COR-L47 (cell line): ENCODE measurements at regions not wholly inside any gene's neighbourhood (a gene's known extent, or its start where the extent isn't known, plus 50 kb on each side); places are given as distances from the start of the nearest gene placed in this dataset.

Source experiments
- DNase-seq: peaks from one replicate; lab custom pipeline; 2025; lab: John Stamatoyannopoulos, UW

DNA sequence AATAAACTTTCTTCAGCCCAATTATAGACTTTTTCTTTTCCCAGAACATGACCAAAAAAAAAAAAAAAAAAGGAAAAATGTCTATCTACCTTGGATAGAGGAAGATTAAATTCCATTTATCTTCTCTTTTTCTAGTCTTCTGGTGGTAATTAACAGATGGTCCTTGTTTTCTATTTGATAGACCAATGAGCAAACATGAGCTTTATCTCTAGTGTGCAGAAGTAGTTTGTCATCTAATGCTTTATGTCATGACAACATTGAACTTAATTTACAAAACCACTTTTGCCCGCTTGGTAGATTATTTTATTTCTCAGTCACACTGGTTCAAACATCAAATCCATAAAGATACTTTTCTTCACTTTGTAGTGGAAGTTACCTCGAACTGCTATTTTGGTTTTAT lies 69.5 kb upstream of the ELL2 start:
- no peak for DNase-seq

DNA sequence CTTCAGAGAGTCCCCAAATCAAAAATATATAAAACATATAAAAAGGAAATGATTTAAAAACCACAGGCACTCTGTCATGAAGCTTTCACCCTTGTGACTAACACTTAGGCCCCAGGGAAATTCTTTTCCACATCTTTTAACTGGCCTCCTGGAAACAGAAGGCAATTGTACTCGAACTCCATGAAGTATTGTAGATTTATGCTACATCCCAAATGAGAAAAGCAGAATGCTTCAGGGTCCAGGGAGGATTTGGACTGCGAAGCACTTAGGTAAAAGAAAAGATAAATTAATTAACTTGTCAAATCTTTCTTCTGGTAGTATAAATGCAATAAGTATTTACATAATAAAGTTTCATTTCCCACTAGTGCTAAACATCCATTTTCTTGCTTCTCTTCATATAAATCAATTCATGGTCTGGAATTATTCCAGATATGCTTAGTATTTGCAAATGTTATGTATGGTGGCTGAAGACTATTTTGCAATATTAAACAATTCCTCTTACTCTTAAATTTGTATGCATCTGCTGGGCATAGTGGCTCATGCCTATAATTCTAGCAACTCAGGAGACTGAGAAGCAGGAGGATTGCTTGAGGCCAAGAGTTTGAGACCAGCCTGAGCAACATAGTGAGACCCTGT lies 64.9 kb upstream of the ELL2 start:
- DNase-seq = no peak

DNA sequence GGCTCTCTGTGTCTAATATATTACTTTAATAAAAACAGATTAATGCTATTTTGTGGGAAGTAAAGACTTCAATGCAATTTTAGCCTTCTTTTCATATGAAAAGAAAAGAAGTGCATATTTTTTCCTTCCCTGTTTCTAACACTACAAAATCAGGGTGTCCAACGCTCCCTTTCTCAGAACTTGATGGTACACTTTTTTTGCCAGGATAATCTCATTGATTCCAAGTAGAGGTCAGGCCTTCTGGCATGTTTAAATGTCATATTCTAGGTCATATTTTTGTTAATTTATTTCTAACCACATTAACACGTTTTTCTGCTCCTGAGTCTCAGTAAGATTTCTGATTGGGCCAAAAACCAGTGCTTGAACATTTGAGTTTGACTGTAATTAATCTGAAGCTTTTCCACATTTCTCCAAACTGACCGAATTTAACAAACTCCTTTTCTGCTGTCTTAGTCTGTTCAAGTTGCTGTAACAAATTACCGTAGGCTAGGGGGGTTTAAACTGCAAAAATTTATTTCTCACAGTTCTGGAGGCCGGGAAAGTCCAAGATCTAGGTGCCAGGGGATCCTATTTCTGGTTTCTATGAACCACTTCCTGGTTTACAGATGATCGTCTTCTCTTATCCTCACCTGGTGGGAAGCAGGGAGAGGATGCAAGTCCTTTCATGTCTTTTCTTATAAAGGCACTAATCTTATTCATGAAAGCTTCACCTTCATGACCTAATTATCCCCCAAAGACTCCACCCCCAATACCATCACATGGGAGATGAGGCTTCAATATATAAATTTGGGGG lies 63.2 kb upstream of the ELL2 start:
- DNase-seq = no peak

DNA sequence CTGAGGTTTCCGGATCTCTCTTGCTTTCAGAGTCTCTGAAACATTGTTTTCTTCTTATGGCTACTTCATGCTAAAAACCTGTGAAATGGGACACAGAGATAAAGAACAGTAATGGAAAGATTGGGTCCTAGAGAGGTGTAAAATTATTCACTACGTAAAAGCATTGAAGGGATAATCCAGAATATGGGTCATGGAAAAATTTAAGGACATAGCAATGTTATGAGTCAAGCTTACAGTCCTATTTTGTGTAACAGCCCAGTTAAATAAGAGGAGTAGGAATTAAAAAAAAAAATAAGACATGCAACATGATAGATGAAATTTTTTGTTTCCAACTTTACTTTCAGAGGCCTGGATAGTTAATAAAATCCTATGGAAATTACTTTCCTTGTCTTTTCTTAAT lies 61.9 kb upstream of the ELL2 start:
- no peak for DNase-seq

- DNase-seq = no peak
These were observed 61.3 kb upstream of the ELL2 start for GRCh38 chr5:96022971-96023370.

- no peak for DNase-seq
These were observed 56.3 kb upstream of the ELL2 start for GRCh38 chr5:96017951-96018350.

GRCh38 chr5:96016216-96016615 lies 54.6 kb upstream of the ELL2 start:
- no peak for DNase-seq

GRCh38 chr5:96015709-96016108 lies 54.1 kb upstream of the ELL2 start:
- DNase-seq = no peak

DNA sequence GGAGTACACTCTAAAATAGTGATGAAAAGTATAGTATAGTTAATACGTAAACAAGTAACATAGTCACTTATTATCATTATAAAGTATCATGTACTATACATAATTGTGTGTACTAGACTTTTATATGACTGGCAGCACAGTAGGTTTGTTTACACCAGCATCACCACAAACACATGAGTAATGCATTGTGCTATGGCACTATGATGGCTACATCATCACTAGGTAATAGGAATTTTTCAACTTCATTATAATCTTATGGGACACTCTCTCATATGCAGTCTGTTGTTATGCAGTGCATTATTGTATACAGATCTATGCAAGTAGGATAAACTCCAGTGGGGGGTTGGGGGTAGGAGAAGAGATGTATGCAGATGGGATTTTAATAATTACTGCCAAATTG lies 52.7 kb upstream of the ELL2 start:
- DNase-seq = no peak

DNA sequence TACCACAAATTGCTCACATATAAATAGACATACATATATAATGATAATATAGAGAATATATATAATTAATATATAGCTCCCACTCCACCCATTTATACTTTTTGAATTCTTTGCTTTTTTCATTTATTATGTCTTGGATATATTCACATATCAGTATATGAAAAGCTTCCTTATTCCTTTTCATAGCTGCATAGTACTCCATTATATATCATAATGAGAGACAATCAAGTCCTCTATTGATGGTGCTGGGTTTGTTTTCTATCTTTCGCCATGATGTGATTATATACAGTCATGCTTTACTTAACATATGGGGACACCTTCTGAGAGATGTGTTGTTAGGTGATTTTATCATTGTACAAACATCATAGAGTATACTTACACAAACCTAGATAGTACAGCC lies 51.6 kb upstream of the ELL2 start:
- DNase-seq = no peak

- no peak for DNase-seq
These were observed 50.7 kb upstream of the ELL2 start for GRCh38 chr5:96012399-96012798.
